22Rv1 (cell line): ENCODE measurements at regions not wholly inside any gene's neighbourhood (a gene's known extent, or its start where the extent isn't known, plus 50 kb on each side); places are given as distances from the start of the nearest gene placed in this dataset.
"Not testable (repeated sequence)": the region's sequence is repeated elsewhere in the genome, so short reads cannot be mapped to it uniquely, and the experiment has no call there.

Source experiments
- ZFX ChIP-seq: fragments of 450-650 bp; IDR thresholded peaks from 2 replicates; pipeline ENCODE4 v1.6.1; 2017; ENCODE audit warnings: antibody characterized with exemption, borderline replicate concordance
- TF ChIP-seq, protein P1 (sequence below): fragments of 450-650 bp; IDR thresholded peaks from 2 replicates; pipeline ENCODE4 v1.5.1; 2017; ENCODE audit warnings: mild to moderate bottlenecking

DNA sequence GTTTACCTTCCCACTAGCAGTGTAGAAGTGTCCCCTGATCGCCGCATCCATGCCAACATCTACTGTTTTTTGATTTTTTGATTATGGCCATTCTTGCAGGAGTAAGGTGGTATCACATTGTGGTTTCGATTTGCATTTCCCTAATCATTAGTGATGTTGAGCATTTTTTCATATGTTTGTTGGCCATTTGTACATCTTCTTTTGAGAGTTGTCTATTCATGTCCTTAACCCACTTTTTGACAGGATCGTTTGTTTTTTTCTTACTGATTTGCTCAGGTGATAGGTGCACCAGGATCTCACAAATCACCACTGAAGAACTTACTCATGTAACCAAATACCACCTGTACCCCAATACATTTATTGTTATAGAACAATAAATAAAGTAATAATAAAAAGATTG, 114.5 kb downstream of the GATA6 start:
- TF ChIP-seq, protein P1, sequence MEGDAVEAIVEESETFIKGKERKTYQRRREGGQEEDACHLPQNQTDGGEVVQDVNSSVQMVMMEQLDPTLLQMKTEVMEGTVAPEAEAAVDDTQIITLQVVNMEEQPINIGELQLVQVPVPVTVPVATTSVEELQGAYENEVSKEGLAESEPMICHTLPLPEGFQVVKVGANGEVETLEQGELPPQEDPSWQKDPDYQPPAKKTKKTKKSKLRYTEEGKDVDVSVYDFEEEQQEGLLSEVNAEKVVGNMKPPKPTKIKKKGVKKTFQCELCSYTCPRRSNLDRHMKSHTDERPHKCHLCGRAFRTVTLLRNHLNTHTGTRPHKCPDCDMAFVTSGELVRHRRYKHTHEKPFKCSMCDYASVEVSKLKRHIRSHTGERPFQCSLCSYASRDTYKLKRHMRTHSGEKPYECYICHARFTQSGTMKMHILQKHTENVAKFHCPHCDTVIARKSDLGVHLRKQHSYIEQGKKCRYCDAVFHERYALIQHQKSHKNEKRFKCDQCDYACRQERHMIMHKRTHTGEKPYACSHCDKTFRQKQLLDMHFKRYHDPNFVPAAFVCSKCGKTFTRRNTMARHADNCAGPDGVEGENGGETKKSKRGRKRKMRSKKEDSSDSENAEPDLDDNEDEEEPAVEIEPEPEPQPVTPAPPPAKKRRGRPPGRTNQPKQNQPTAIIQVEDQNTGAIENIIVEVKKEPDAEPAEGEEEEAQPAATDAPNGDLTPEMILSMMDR, result not testable (repeated sequence)
- not testable (repeated sequence) for TF ChIP-seq ZFX
